ENCODE measurements at regions not wholly inside any gene's neighbourhood (a gene's known extent, or its start where the extent isn't known, plus 50 kb on each side); places are given as distances from the start of the nearest gene placed in this dataset.

DNA sequence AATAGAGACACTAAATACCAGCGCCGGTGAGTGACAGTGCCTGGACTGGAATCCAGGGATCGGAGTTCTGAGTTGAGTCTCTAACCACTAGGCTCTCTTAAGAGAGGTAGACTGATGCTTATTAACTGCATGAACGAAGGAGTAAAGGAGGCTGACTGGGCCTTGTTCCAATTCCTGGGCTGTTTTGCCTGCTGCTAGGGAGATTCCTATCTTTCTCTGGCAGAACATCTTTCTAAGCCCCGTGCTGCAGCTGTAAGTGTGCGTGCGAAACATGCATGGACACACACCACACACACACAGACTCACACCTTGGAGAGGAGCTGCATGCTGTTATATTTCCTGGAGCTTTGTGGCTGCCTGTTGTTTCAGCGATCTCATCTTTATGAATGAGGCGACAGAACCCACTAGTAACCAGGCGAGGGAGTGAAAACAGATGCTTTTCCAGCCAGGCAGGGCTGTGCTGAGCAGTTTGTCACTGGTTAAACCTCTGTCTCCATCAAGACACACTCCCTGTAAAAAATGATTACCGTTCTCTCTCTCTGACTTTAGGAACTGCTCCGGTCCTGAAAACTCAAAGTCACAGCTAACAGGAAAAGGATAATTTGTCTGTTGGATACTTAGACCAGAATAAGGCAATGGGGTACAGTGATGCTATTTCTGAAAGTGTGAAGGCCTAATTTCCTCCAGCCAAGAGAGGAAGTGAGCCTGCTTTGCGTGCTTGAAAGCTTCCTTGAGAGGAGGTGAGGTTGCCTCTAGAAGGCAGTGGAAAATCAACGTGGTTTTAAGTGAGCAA is 157.4 kb upstream of the ZNF217 start:
- Histone ChIP-seq H3K36me3 (no peaks in the 10 kb centered on the region), H3K27ac (replicated peaks in 1 of 4) (peak overlapping the region; percentile 46 to 69 (median 65)), H3K9me3 (no peaks in the 10 kb centered on the region), H3K4me1 (peaks cover 13 to 21% (median 18%) of the 10 kb centered on the region in 4 donors), H3K27me3 (no peaks in the 10 kb centered on the region), H3K4me3 (no peak overlapping the region)
- intact Hi-C loops (cut with DNase I) = no loop called here
- no peak for TF ChIP-seq EP300 (IDR thresholded peaks at IDR 0.05)
- no peak for TF ChIP-seq POLR2A (IDR thresholded peaks at IDR 0.05; ENCODE audit: low read depth)
- TF ChIP-seq POLR2AphosphoS5 (IDR thresholded peaks at IDR 0.05) = no peak
- no peak for TF ChIP-seq CTCF (IDR thresholded peaks at IDR 0.05)
- 31% methylated on average over 14 of the region's 14 CpGs for WGBS
- DNase-seq (ENCODE audit: extremely low spot score) = no peak

GRCh38 chr20:53749499-53749898 is 155.9 kb upstream of the ZNF217 start:
- DNase-seq (ENCODE audit: extremely low spot score) = no peak
- Histone ChIP-seq H3K27me3 (no peaks in the 10 kb centered on the region), H3K27ac (replicated peaks in 1 of 4) (no peak overlapping the region), H3K4me3 (no peak overlapping the region), H3K4me1 (peaks cover 13 to 21% (median 18%) of the 10 kb centered on the region in 4 donors), H3K36me3 (no peaks in the 10 kb centered on the region), H3K9me3 (no peaks in the 10 kb centered on the region)
- intact Hi-C loops (cut with DNase I) = no loop called here
- TF ChIP-seq EP300 (IDR thresholded peaks at IDR 0.05) (no peak), POLR2A (IDR thresholded peaks at IDR 0.05; ENCODE audit: low read depth) (no peak), CTCF (IDR thresholded peaks at IDR 0.05) (no peak), POLR2AphosphoS5 (IDR thresholded peaks at IDR 0.05) (no peak)
- 73% methylated on average over 1 of the region's 1 CpG for WGBS

DNA sequence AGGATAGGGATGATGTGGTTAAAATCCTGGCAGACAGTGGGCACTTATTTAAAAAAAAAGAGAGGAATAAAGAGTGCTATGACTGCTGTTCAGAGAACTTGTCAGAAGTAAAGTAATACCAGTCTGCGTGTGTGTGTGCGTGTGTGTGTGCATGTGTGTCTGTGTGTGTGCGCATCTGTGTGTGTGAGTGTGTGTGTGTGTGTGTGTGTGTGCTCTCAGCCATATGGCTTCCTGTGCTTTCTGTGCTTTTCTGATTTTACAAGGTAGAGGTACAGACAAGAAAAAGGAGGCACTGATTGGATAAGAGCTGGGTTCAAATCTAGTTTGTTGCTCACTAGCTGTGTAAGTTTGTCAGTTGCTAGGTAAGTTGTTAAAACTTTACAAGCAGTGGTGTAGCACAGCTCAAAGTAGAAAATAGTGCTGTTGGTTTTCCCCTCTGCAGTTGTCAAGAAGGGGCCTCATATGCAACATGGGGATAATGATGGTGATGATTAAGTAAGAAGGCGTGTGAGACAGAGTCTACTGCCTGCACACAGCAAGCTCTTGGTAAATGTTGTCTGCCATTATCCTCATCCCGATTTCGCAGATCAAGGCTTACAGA is 155.3 kb upstream of the ZNF217 start:
- 82% methylated on average over 6 of the region's 6 CpGs for WGBS
- no peak for DNase-seq (ENCODE audit: extremely low spot score)
- Histone ChIP-seq H3K27me3 (no peaks in the 10 kb centered on the region), H3K9me3 (no peaks in the 10 kb centered on the region), H3K4me1 (peaks cover 13 to 21% (median 18%) of the 10 kb centered on the region in 4 donors), H3K36me3 (no peaks in the 10 kb centered on the region), H3K27ac (replicated peaks in 1 of 4) (no peak overlapping the region), H3K4me3 (no peak overlapping the region)
- TF ChIP-seq CTCF (IDR thresholded peaks at IDR 0.05) (no peak), POLR2AphosphoS5 (IDR thresholded peaks at IDR 0.05) (no peak), POLR2A (IDR thresholded peaks at IDR 0.05; ENCODE audit: low read depth) (no peak), EP300 (IDR thresholded peaks at IDR 0.05) (no peak)
- intact Hi-C loops (cut with DNase I) = no loop called here

GRCh38 chr20:53748176-53748575 is 154.5 kb upstream of the ZNF217 start:
- Histone ChIP-seq H3K4me1 (peaks cover 13 to 18% (median 15%) of the 10 kb centered on the region in 4 donors), H3K27me3 (no peaks in the 10 kb centered on the region), H3K36me3 (no peaks in the 10 kb centered on the region), H3K4me3 (no peak overlapping the region), H3K9me3 (no peaks in the 10 kb centered on the region), H3K27ac (replicated peaks in 1 of 4) (no peak overlapping the region)
- 95% methylated on average over 2 of the region's 2 CpGs for WGBS
- intact Hi-C loops (cut with DNase I) = no loop called here
- TF ChIP-seq POLR2AphosphoS5 (IDR thresholded peaks at IDR 0.05) (no peak), POLR2A (IDR thresholded peaks at IDR 0.05; ENCODE audit: low read depth) (no peak), EP300 (IDR thresholded peaks at IDR 0.05) (no peak), CTCF (IDR thresholded peaks at IDR 0.05) (no peak)
- DNase-seq (ENCODE audit: extremely low spot score) = no peak
